ENCODE measurements at regions not wholly inside any gene's neighbourhood (a gene's known extent, or its start where the extent isn't known, plus 50 kb on each side); places are given as distances from the start of the nearest gene placed in this dataset.

DNA sequence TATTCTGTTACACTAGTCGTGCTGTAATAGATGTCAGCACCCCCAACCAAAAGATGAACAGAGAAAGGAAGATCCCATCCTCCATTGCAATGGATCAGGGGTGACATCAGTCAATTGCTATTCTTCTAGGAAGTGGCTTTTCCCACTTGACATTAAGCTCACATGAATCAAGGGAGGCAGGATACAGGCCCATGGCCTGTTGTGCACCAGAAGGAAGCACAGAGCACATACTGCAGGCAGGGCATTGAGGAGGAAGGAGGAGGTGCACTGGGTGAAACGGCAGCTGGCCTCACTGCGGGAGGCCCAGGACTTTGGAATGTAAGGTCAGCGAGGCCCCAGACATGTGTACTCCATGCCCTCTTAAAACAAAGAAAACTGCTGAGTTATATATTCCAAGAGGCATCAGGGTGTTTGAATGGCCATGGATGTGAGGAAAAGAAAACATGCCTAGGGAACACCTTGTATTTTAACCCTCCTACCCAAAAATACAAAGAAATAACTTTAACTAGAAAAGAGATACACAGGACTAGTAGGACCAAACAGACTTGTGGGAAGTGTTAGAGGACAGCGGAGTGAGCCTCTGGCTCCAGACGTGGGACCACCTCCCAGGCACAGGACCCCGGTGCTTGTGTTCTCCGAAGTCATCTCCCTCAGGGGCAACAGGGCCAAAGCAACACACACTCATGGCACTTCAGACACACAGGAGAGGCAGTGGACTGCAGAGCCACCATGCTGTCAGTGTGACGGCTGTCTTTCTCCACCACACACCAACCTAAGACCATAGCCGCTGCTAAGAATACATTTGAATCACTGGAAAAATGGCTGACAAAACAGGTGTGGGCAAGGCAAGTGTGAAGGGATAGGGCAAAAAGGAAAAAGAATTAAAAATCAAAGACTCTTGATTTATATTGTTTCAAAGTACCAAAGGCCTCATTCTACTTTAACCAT, 51.4 kb upstream of the RIOK3 start:
- ATAC-seq, result no peak
- Mint-ChIP-seq H3K36me3 (peaks cover 0 to 7% of the 10 kb centered on the region in 2 donors), H3K9me3 (no peaks in the 10 kb centered on the region), H3K27ac (peak overlapping the region in 1 of 2 donors; percentile 77)
- DNase-seq (ENCODE audit: low spot score in 2 of 2), result no peak
